Omental fat pad (tissue), 3 donors: ENCODE measurements at regions not wholly inside any gene's neighbourhood (a gene's known extent, or its start where the extent isn't known, plus 50 kb on each side); places are given as distances from the start of the nearest gene placed in this dataset.

Experiments used
- ATAC-seq: fragments of 150-250 bp; one replicate; pipeline ENCODE4 v1.9.1; 2016; ENCODE audit warnings: mild to moderate bottlenecking, moderate library complexity; ENCODE audit not compliant: low FRiP score
- DNase-seq: peaks from one replicate; pipeline ENCODE4 v3.0.0-alpha.2; 2019; ENCODE audit warnings: low spot score
- TF ChIP-seq, protein P1 (sequence below), 3 donors: fragments of 450-650 bp; IDR thresholded peaks; one replicate each; pipeline ENCODE4 v1.5.1; 2016 to 2017; ENCODE audit warnings: antibody characterized with exemption in 3 of 3, mild to moderate bottlenecking in 3 of 3, moderate library complexity in 2 of 3

- DNase-seq (no peak), ATAC-seq (peak; percentile 88)
- TF ChIP-seq, protein P1, sequence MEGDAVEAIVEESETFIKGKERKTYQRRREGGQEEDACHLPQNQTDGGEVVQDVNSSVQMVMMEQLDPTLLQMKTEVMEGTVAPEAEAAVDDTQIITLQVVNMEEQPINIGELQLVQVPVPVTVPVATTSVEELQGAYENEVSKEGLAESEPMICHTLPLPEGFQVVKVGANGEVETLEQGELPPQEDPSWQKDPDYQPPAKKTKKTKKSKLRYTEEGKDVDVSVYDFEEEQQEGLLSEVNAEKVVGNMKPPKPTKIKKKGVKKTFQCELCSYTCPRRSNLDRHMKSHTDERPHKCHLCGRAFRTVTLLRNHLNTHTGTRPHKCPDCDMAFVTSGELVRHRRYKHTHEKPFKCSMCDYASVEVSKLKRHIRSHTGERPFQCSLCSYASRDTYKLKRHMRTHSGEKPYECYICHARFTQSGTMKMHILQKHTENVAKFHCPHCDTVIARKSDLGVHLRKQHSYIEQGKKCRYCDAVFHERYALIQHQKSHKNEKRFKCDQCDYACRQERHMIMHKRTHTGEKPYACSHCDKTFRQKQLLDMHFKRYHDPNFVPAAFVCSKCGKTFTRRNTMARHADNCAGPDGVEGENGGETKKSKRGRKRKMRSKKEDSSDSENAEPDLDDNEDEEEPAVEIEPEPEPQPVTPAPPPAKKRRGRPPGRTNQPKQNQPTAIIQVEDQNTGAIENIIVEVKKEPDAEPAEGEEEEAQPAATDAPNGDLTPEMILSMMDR (IDR thresholded peaks at IDR 0.05): no peak
Observed at GRCh38 chr15:95620934-95621579, 709.4 kb upstream of the NR2F2 start.

- ATAC-seq (no peak), DNase-seq (no peak)
- TF ChIP-seq, protein P1 (IDR thresholded peaks at IDR 0.05): no peak
Observed at GRCh38 chr15:95622843-95623242, 707.7 kb upstream of the NR2F2 start.

GRCh38 chr15:95624100-95624499, 706.4 kb upstream of the NR2F2 start:
- TF ChIP-seq, protein P1 (IDR thresholded peaks at IDR 0.05): no peak
- DNase-seq: no peak
- ATAC-seq: no peak

GRCh38 chr15:95624616-95625361, 705.7 kb upstream of the NR2F2 start:
- no peak for DNase-seq
- TF ChIP-seq, protein P1 (IDR thresholded peaks at IDR 0.05): no peak
- no peak for ATAC-seq

GRCh38 chr15:95626501-95627361, 703.8 kb upstream of the NR2F2 start:
- TF ChIP-seq, protein P1 (IDR thresholded peaks at IDR 0.05): no peak
- no peak for DNase-seq
- ATAC-seq: no peak

GRCh38 chr15:95629503-95630168, 700.9 kb upstream of the NR2F2 start:
- TF ChIP-seq, protein P1 (IDR thresholded peaks at IDR 0.05): no peak
- DNase-seq: no peak
- no peak for ATAC-seq
